ENCODE measurements at regions not wholly inside any gene's neighbourhood (a gene's known extent, or its start where the extent isn't known, plus 50 kb on each side); places are given as distances from the start of the nearest gene placed in this dataset.
"Not testable (repeated sequence)": the region's sequence is repeated elsewhere in the genome, so short reads cannot be mapped to it uniquely, and the experiment has no call there.

DNA sequence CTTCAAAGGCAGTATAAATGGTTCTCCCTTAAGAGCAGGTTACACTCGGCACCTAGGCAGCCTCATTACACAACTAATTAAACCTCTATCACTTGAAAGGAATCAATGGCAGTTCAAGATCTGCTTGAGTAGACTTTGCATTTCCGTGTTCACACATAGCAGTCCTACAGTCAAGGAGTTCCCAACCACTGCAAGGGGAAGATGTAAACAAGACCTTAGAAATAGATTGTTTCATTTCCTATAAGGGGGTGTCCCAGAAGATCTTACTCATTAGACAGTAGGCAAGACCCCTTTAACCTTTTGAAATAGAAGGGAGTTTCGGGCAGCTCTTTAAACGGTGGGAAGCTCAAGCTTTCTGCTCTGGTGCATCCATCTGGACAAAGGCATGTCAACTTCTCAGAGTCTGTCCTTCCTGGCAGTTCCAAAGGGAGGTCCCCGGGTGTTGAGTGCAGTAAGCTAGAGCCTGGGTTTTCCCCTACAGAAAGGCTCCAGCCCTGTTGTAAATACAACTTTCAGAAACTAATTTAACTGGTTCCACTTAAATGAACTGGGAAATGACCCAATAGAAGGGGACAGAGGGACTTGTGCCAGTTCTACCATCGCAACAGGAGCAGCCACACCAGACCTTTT, 150.8 kb downstream of the RBMX2 start:
- DNase-seq, result no peak

DNA sequence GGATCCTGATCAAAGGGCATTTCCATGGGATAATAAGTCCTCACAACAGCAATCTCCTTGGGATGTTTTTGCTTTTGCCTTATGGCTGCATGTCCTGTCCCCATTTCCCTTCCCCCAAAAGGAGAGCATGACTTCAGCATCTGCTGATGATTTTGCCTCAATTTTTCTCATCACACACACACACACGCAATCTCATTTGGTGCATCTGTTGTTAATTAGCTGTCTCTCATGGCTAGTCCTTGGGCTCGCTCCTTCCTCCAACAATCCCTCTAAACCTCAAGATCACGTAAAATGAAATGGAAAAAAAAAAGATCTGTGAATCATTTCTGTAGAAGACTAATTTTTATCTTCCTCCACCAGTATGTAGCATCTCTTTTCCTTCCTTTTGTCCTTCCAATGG, 153.6 kb downstream of the RBMX2 start:
- DNase-seq, result no peak

DNA sequence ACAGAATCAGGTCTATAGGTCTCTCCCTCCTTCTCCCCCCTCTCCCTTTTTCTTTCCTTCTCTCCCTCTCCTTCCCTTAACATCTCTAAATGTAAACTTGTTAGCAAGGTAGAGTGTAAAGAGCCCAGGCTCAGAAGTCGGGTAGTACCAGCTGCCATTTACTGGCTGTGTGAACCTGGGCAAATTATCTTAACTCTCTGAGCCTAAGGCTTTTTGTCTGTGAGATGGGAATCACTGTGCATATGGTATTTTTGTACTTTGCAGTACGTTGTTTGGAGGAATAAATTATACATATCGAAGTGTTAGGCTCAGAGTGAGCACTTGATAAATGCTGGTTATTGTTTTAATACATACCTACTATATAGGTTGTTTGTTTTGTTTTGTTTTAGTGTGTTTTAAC, 154.0 kb downstream of the RBMX2 start:
- no peak for DNase-seq

DNA sequence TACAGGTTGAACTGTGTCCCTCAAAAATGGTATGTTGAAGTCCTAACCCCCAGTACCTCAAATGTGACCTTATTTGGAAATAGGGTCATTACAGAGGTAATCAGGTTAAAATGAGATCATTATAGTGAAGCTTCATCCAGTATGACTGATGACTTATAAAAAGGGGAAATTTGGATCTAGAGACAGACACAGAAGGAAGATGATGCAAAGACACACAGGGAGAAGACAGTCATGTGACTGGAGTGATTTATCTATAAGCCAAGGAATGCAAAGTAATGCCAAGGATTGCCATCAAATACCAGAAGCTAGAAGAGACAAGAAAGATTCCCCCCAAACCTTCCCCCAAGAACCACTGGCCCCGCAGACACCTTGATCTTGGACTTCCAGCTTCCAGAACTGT, 155.2 kb downstream of the RBMX2 start:
- no peak for DNase-seq

DNA sequence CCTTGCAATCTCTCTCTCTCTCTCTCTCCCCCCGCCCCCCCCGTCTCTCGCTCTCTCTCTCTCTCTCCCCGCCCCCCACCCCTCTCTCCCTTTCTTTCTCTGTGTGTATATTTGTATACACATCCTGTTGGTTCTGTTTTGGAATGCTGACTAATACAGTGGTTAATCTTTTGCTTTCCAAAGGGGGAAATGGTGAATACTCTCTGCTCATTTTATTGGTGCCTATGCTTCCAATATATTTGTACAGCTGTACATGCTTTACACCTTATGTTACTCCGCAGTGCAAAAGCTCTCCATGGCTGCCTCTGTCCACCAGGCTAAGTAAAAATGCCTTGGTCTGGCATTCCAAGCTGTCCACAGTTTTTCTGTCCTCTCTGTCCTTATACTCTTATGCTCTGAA, 158.8 kb downstream of the RBMX2 start:
- DNase-seq, result no peak

DNA sequence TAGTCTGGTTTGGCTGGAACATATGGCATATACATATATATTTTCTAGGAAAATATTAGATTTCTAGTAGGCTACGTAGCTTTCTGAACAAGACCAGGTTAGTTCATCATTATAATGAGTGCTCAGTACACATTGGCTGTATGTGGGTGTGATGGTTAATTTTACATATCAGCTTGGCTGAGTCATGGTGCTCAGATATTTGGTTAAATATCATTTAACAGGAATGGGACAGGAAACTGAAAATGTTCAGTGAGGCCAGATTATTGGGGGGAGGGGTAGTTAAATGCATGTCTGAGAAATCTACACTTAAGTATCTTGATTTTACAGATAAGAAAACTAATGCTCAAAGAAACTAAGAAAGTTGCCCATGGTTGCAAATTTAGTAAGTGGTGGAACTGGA, 160.1 kb downstream of the RBMX2 start:
- DNase-seq, result no peak

DNA sequence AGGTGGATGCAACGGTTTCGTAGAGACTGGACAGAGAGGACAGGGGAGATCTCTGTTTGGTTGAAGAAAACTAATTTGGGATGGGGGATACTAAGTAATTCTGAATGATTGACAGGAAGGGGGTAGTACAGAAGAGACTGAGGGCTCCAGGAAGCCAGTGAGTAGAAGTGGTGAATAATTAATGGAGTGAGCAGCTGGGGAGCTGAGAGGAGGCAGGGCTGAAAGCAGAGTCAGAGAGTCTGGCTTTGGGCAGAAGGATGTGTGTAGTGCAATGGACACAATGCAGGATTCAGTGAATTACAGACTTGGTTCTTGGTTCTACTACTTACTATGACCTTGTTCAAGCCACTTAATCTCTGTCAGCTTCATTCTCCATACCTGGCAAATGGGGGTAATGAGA, 161.7 kb downstream of the RBMX2 start:
- no peak for DNase-seq

DNA sequence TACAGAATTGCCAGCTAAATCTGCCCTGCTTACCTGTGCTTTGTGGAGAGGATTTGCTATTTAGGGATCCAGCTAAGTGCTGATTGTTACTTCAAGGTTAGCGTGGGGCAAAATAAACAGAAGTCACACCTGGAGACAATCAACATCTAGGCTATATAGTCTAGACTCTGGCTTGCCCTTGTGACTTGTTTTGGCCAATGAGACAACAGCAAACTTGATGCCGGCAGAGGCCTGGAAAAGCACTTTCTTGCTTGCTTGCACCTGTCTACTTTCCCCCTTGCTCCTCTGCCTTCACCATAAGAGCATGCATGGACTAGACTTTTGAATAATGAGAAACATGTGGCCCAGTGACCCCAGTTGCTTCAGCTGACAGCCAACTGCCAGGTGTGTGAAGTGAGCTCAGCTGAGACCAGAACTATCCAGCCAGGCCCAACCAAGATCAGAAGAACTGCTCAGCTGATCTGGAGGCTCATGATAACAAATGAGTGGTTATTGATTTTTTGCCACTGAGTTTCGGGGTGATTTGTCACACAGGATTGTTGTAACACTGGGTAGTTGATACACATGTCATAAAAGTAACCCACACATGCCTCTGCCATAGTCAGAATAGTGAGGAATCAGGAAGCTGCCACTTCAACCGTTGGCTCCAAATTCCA, 164.4 kb downstream of the RBMX2 start:
- DNase-seq, result no peak

DNA sequence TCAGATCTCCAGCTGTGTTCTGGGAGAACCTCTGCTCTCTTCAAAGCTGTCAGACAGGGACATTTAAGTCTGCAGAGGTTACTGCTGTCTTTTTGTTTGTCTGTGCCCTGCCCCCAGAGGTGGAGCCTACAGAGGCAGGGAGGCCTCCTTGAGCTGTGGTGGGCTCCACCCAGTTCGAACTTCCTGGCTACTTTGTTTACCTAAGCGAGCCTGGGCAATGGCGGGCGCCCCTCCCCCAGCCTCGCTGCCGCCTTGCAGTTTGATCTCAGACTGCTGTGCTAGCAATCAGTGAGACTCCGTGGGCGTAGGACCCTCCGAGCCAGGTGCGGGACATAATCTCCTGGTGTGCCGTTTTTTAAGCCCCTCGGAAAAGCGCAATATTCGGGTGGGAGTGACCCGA, 171.2 kb downstream of the RBMX2 start:
- not testable (repeated sequence) for DNase-seq

Measured in NCI-H446 (cell line).